Stimulated activated naive CD8-positive, alpha-beta T cell treated with anti-CD3 and anti-CD28 coated beads, Interleukin-15, Interleukin-2, amounts not matched to agents 100 ng/mL and 50 ng/mL, for 24 hours (primary cell): ENCODE measurements at regions not wholly inside any gene's neighbourhood (a gene's known extent, or its start where the extent isn't known, plus 50 kb on each side); places are given as distances from the start of the nearest gene placed in this dataset.
"Not testable (repeated sequence)": the region's sequence is repeated elsewhere in the genome, so short reads cannot be mapped to it uniquely, and the experiment has no call there.

ENCODE experiments used
- H3K27ac Mint-ChIP-seq: one replicate; pipeline ENCODE4 v1.8.0; 2021; ENCODE audit warnings: mild to moderate bottlenecking, mixed read lengths
- H3K27me3 Mint-ChIP-seq: one replicate; pipeline ENCODE4 v1.8.0; 2021; ENCODE audit warnings: mixed read lengths
- H3K36me3 Mint-ChIP-seq: one replicate; pipeline ENCODE4 v1.8.0; 2021; ENCODE audit warnings: low read depth, mixed read lengths
- H3K4me1 Mint-ChIP-seq: one replicate; pipeline ENCODE4 v1.8.0; 2021; ENCODE audit warnings: low read depth, mixed read lengths
- H3K4me3 Mint-ChIP-seq: one replicate; pipeline ENCODE4 v1.8.0; 2021; ENCODE audit warnings: mild to moderate bottlenecking, mixed read lengths
- H3K9me3 Mint-ChIP-seq: one replicate; pipeline ENCODE4 v1.8.0; 2021; ENCODE audit warnings: mixed read lengths

- H3K4me3 Mint-ChIP-seq = no peak overlapping the region
- H3K27me3 Mint-ChIP-seq = peaks cover 3% of the 10 kb centered on the region
- no peaks in the 10 kb centered on the region for H3K4me1 Mint-ChIP-seq
- H3K9me3 Mint-ChIP-seq = no peaks in the 10 kb centered on the region
- H3K27ac Mint-ChIP-seq = no peak overlapping the region
- no peaks in the 10 kb centered on the region for H3K36me3 Mint-ChIP-seq
Measured at GRCh38 chr3:8311321-8311720, 190.3 kb upstream of the LMCD1 start.

DNA sequence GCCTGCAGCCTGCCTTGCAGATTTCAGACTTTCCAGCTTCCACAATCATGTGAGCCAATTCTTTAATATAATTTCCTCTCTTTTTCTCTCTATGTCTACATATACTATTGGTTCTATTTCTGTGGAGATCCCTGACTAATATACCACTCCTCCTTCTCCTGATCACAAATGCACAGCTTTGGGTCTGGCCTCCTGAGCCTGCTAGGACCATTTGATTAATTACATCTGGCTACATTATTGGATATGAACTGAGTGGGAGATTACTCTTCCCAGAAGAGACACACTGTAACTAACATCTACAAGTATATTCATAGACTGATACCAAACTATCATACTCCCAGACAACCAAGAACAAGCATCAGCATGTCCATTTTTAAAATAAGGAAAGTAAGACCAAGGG lies 188.9 kb upstream of the LMCD1 start:
- no peaks in the 10 kb centered on the region for H3K4me1 Mint-ChIP-seq
- H3K36me3 Mint-ChIP-seq = no peaks in the 10 kb centered on the region
- no peaks in the 10 kb centered on the region for H3K9me3 Mint-ChIP-seq
- no peak overlapping the region for H3K27ac Mint-ChIP-seq
- H3K27me3 Mint-ChIP-seq = peaks cover 3% of the 10 kb centered on the region
- H3K4me3 Mint-ChIP-seq = no peak overlapping the region

GRCh38 chr3:8313560-8314267 lies 187.9 kb upstream of the LMCD1 start:
- Mint-ChIP-seq H3K9me3 (no peaks in the 10 kb centered on the region), H3K4me1 (no peaks in the 10 kb centered on the region), H3K4me3 (no peak overlapping the region)

GRCh38 chr3:8315526-8315925 lies 186.1 kb upstream of the LMCD1 start:
- H3K27ac Mint-ChIP-seq, H3K27me3 Mint-ChIP-seq, H3K36me3 Mint-ChIP-seq, H3K9me3 Mint-ChIP-seq, H3K4me3 Mint-ChIP-seq, H3K4me1 Mint-ChIP-seq: not testable (repeated sequence)

More at GRCh38 chr3:8313560-8314267, 187.9 kb upstream of the LMCD1 start:
- Mint-ChIP-seq H3K36me3 (no peaks in the 10 kb centered on the region), H3K27ac (no peak overlapping the region), H3K27me3 (peaks cover 3% of the 10 kb centered on the region)

DNA sequence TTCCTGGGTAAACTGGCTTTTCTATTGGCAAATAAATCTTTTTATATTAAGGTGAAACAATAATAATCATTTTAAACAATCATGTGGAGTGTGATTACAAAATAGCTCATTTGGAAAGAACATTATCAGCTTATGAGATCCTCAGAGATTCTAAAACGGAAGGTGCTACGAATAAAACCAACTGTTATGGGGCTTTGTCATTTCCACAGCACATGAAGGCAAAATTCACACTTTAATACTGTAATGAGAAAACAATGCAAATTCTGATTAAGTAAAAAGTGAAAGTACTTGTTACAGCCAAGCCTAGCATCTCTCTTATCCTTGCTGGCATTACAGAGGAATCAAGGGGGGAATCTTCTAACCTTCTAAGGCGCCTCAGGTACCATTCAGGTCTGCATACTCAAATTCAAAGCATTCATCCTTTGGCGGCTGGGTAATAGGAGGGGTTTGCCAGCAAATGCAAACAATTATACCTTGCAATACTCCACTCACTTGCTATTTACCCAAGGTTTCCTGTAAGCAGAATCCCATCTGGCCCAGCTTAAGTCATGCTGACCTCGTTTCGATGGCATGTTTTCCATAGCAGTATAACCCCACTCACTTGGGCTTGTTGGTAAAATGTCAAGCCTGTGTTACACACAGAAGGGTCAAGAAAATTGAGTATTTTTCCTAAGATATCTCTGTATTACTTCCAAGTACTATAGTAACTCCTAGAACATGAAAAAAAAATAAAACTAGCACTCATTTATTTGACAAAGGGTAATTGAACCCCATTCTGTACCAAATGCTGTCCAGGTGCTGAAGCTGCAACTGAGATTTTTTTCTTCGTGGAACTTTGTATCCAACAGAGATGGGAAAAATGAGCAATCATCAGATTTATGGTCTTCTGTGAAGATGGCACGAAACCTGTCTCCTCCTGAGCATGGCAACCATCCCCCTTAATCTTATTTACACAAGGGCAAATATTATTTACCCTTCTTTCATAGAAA lies 183.7 kb upstream of the LMCD1 start:
- no peaks in the 10 kb centered on the region for H3K4me1 Mint-ChIP-seq

GRCh38 chr3:8319935-8320634 lies 181.5 kb upstream of the LMCD1 start:
- Mint-ChIP-seq H3K36me3 (no peaks in the 10 kb centered on the region), H3K27ac (no peak overlapping the region), H3K4me3 (no peak overlapping the region), H3K4me1 (no peaks in the 10 kb centered on the region), H3K27me3 (no peaks in the 10 kb centered on the region), H3K9me3 (no peaks in the 10 kb centered on the region)

More for the DNA sequence above, 183.7 kb upstream of the LMCD1 start:
- no peak overlapping the region for H3K4me3 Mint-ChIP-seq
- H3K9me3 Mint-ChIP-seq = no peaks in the 10 kb centered on the region
- H3K27ac Mint-ChIP-seq = no peak overlapping the region
- H3K36me3 Mint-ChIP-seq = no peaks in the 10 kb centered on the region
- no peaks in the 10 kb centered on the region for H3K27me3 Mint-ChIP-seq

DNA sequence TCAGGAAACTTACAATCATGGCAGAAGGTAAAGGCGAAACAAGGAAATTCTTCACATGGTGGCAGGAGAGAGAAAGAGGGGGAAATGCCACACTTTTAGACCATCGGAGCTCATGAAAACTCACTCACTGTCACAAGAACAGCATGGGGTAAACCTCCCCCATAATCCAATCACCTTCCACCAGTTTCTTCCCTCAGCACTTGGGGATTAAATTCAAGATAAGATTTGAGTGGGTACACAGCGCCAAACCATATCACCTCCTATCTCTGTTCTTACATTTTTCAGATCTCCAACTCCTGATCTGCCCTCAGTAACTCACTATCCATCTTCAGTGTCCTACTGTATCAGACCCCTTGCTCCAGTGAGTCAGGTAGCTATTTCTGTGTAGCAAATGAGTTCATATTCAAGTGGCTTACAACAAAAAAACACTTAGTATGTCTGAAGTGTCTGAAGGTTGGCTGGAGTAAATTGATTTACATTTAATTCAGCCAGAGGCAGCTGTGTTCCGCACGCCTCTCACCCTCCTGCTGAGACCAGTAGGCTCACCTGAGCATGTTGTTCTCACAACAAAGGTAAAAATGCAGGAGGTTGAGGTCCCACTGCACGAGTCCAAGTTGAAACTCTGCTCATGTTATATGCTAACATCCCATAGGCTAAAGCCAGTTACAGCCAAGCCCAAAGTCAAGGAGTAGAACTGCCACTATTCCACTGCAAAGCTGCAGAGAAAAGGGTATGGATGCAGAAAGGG lies 180.7 kb upstream of the LMCD1 start:
- Mint-ChIP-seq H3K27ac (no peak overlapping the region), H3K4me1 (no peaks in the 10 kb centered on the region), H3K9me3 (no peaks in the 10 kb centered on the region)

GRCh38 chr3:8324747-8325146 lies 176.9 kb upstream of the LMCD1 start:
- Mint-ChIP-seq H3K9me3 (no peaks in the 10 kb centered on the region), H3K4me3 (no peak overlapping the region), H3K27me3 (no peaks in the 10 kb centered on the region), H3K27ac (no peak overlapping the region), H3K36me3 (no peaks in the 10 kb centered on the region), H3K4me1 (peaks cover 20% of the 10 kb centered on the region)

More for the DNA sequence above, 180.7 kb upstream of the LMCD1 start:
- no peaks in the 10 kb centered on the region for H3K27me3 Mint-ChIP-seq
- no peak overlapping the region for H3K4me3 Mint-ChIP-seq
- no peaks in the 10 kb centered on the region for H3K36me3 Mint-ChIP-seq

DNA sequence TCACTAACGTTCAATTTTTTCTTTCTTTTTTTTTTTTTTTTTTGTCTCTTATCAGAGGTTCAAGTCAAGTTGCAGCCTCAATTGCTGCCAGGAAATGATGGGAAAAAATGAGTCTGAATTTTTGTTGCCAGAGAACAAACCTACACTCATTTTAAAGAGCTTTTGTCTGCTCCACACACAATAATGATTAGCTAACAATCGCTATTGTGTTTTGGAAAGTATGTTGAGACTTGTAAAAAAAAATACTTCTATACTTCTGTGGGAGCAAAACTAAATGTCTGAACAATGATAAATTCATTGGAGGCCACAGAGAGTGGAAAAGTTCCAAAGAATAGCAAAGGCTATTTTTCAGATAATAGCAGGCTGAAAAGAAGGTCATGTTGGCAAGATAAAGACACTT lies 176.3 kb upstream of the LMCD1 start:
- Mint-ChIP-seq H3K4me1 (peaks cover 24% of the 10 kb centered on the region), H3K9me3 (no peaks in the 10 kb centered on the region), H3K36me3 (no peaks in the 10 kb centered on the region), H3K27me3 (no peaks in the 10 kb centered on the region), H3K27ac (no peak overlapping the region), H3K4me3 (no peak overlapping the region)

GRCh38 chr3:8325833-8326232 lies 175.8 kb upstream of the LMCD1 start:
- not testable (repeated sequence) for H3K27ac Mint-ChIP-seq, H3K27me3 Mint-ChIP-seq, H3K36me3 Mint-ChIP-seq, H3K4me3 Mint-ChIP-seq, H3K9me3 Mint-ChIP-seq
- H3K4me1 Mint-ChIP-seq = peaks cover 24% of the 10 kb centered on the region

- H3K9me3 Mint-ChIP-seq = no peaks in the 10 kb centered on the region
- no peaks in the 10 kb centered on the region for H3K36me3 Mint-ChIP-seq
- peaks cover 24% of the 10 kb centered on the region for H3K4me1 Mint-ChIP-seq
- no peak overlapping the region for H3K27ac Mint-ChIP-seq
- H3K4me3 Mint-ChIP-seq = no peak overlapping the region
- no peaks in the 10 kb centered on the region for H3K27me3 Mint-ChIP-seq
Measured at GRCh38 chr3:8327739-8328138, 173.9 kb upstream of the LMCD1 start.

- Mint-ChIP-seq H3K4me1 (peaks cover 24% of the 10 kb centered on the region), H3K27ac (no peak overlapping the region), H3K4me3 (no peak overlapping the region), H3K36me3 (no peaks in the 10 kb centered on the region), H3K9me3 (no peaks in the 10 kb centered on the region), H3K27me3 (no peaks in the 10 kb centered on the region)
Measured at GRCh38 chr3:8328967-8329366, 172.7 kb upstream of the LMCD1 start.

GRCh38 chr3:8329598-8329997 lies 172.0 kb upstream of the LMCD1 start:
- H3K27ac Mint-ChIP-seq = no peak overlapping the region

DNA sequence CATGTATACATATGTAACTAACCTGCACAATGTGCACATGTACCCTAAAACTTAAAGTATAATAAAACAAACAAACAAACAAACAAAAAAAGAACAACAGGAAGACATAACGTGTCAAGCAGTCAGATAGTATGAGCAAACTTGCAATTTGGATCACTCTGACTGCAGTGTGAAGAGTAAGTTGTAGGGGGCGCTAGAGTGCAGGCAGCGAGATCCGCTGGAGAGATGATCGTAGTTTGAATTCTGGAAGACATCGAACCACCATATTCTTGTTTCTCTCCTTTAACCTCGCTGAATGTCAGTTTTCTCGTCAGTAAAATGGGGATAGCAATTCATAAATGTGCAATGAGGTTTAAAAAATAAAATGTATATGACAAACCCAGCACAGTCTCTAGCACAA lies 165.2 kb upstream of the LMCD1 start:
- no peaks in the 10 kb centered on the region for H3K9me3 Mint-ChIP-seq
- H3K36me3 Mint-ChIP-seq = no peaks in the 10 kb centered on the region
- no peaks in the 10 kb centered on the region for H3K27me3 Mint-ChIP-seq
- H3K27ac Mint-ChIP-seq = no peak overlapping the region
- no peaks in the 10 kb centered on the region for H3K4me1 Mint-ChIP-seq
- no peak overlapping the region for H3K4me3 Mint-ChIP-seq

More at GRCh38 chr3:8329598-8329997, 172.0 kb upstream of the LMCD1 start:
- H3K4me1 Mint-ChIP-seq = peaks cover 24% of the 10 kb centered on the region
- H3K9me3 Mint-ChIP-seq = no peaks in the 10 kb centered on the region
- no peak overlapping the region for H3K4me3 Mint-ChIP-seq
- no peaks in the 10 kb centered on the region for H3K36me3 Mint-ChIP-seq
- no peaks in the 10 kb centered on the region for H3K27me3 Mint-ChIP-seq
